Smooth muscle cell (in vitro differentiated cells): ENCODE measurements at regions not wholly inside any gene's neighbourhood (a gene's known extent, or its start where the extent isn't known, plus 50 kb on each side); places are given as distances from the start of the nearest gene placed in this dataset.

Source experiments
- DNase-seq: peaks from one replicate; lab custom pipeline; 2025; ENCODE audit not compliant: unreplicated experiment; lab: John Stamatoyannopoulos, UW
- H2AFZ ChIP-seq: fragments of 200-600 bp; sonication (generic); 2 replicates; pipeline ENCODE4 v1.6.0; 2016; ENCODE audit warnings: antibody characterized with exemption, low read depth, mild to moderate bottlenecking
- H3F3A ChIP-seq: fragments of 200-600 bp; sonication (generic); 2 replicates; pipeline ENCODE4 v1.6.0; 2017; ENCODE audit warnings: antibody characterized with exemption, low read depth
- H3K27ac ChIP-seq: fragments of 200-600 bp; sonication (generic); 2 replicates; pipeline ENCODE4 v1.5.1; 2016; ENCODE audit warnings: low read depth, mild to moderate bottlenecking
- H3K27me3 ChIP-seq: fragments of 200-600 bp; sonication (generic); 2 replicates; pipeline ENCODE4 v1.6.1; 2016; ENCODE audit warnings: low read depth, mild to moderate bottlenecking
- H3K36me3 ChIP-seq: fragments of 200-600 bp; sonication (generic); 2 replicates; pipeline ENCODE4 v1.5.1; 2016; ENCODE audit warnings: low read depth
- H3K4me1 ChIP-seq: fragments of 200-600 bp; sonication (generic); 2 replicates; pipeline ENCODE4 v1.5.1; 2016; ENCODE audit warnings: low read depth
- H3K4me2 ChIP-seq: fragments of 200-600 bp; sonication (generic); 2 replicates; pipeline ENCODE4 v1.6.0; 2016; ENCODE audit warnings: mild to moderate bottlenecking
- H3K4me3 ChIP-seq: fragments of 200-600 bp; sonication (generic); 2 replicates; pipeline ENCODE4 v1.5.1; 2016; ENCODE audit warnings: mild to moderate bottlenecking
- H3K79me2 ChIP-seq: fragments of 200-600 bp; sonication (generic); 2 replicates; pipeline ENCODE4 v1.6.0; 2016; ENCODE audit warnings: low read depth, mild to moderate bottlenecking
- H3K9ac ChIP-seq: fragments of 200-600 bp; sonication (generic); 2 replicates; pipeline ENCODE4 v1.6.0; 2016; ENCODE audit warnings: low read depth
- H3K9me3 ChIP-seq: fragments of 200-600 bp; sonication (generic); replicated peaks from 2 replicates; pipeline ENCODE4 v1.5.1; 2016; ENCODE audit warnings: low read depth
- H4K20me1 ChIP-seq: fragments of 200-600 bp; sonication (generic); 2 replicates; pipeline ENCODE4 v1.6.0; 2016; ENCODE audit warnings: low read depth
- WGBS: methylation state at CpG from one replicate; pipeline ENCODE4 v1.1.7; 2016; ENCODE audit warnings: low lambda C conversion rate; 5-methylcytosine and 5-hydroxymethylcytosine counted together
- TF ChIP-seq, protein P1 (sequence below): fragments of 200-600 bp; sonication (generic); IDR thresholded peaks from 2 replicates; pipeline ENCODE4 v1.5.1; 2017; ENCODE audit warnings: borderline replicate concordance, mild to moderate bottlenecking, antibody characterized with exemption; ENCODE audit not compliant: insufficient read depth, poor library complexity, severe bottlenecking

DNA sequence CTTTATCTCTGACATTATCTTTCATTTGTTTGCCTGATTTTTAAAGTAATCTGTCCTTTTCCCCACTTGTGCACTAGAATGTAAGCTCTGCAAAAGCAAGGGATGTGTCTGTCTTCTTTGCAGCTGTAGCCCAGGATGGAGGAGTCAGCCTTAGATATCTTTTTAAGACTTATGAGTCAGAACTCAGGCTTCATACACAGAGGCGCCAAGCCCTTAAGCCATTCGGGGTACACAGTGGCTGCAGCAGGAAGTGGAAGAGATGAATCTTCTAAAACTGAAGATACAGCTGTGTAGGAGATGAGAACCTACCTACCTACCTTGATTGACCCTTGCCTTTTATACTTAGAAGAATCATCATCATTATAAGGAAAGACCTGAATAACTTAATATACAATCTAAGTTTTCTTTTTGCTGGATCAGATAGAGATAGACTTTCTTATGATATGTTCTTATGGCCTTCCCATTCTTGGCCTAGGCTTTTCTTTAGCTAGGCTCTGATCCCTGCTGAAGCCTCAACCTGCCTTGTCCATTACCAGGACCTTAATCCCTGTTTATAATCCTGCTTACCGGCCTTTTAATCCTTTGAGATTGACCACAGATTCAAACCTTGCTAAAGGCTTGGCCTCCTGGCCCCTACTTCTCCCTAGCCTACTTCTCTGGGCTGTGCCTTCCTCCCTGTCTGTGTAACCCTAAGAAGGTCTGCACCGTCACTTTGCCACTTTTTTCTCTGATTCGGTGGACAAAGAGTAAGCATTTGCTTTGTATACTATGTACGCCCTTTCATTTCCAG is 304.5 kb downstream of the PRL start:
- DNase-seq, result no peak
- Histone ChIP-seq H3F3A (peaks cover 18% of the 10 kb centered on the region), H3K4me1 (peaks cover 10% of the 10 kb centered on the region), H3K4me3 (no peak overlapping the region), H3K4me2 (peak overlapping the region; percentile 14), H3K79me2 (no peaks in the 10 kb centered on the region), H4K20me1 (no peaks in the 10 kb centered on the region), H3K9me3 (no peaks in the 10 kb centered on the region), H3K36me3 (no peaks in the 10 kb centered on the region), H3K27me3 (no peaks in the 10 kb centered on the region), H3K9ac (no peak overlapping the region), H3K27ac (peak overlapping the region; percentile 65), H2AFZ (no peak overlapping the region)
- 46% methylated on average over 6 of the region's 6 CpGs for WGBS
- TF ChIP-seq, protein P1, sequence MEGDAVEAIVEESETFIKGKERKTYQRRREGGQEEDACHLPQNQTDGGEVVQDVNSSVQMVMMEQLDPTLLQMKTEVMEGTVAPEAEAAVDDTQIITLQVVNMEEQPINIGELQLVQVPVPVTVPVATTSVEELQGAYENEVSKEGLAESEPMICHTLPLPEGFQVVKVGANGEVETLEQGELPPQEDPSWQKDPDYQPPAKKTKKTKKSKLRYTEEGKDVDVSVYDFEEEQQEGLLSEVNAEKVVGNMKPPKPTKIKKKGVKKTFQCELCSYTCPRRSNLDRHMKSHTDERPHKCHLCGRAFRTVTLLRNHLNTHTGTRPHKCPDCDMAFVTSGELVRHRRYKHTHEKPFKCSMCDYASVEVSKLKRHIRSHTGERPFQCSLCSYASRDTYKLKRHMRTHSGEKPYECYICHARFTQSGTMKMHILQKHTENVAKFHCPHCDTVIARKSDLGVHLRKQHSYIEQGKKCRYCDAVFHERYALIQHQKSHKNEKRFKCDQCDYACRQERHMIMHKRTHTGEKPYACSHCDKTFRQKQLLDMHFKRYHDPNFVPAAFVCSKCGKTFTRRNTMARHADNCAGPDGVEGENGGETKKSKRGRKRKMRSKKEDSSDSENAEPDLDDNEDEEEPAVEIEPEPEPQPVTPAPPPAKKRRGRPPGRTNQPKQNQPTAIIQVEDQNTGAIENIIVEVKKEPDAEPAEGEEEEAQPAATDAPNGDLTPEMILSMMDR, result no peak

DNA sequence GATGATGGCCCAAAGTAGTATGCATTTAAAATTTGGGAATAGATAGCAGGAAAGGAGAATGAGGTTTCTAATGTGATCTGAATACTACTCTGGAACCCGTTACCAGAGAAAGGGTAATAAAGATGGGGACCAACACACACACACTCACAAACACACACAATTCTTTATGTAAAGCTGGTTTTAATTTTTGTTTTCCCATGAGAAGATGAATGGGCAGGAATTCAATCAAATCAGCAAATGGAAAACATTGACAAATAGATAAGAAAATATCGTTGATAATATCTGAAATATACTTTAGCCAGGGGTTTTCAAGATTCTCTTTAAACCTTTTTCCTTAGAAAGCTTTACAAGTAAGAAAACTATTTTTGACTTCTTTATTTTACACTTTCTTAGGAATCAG is 303.0 kb downstream of the PRL start:
- WGBS, result 81% methylated on average over 2 of the region's 2 CpGs

DNA sequence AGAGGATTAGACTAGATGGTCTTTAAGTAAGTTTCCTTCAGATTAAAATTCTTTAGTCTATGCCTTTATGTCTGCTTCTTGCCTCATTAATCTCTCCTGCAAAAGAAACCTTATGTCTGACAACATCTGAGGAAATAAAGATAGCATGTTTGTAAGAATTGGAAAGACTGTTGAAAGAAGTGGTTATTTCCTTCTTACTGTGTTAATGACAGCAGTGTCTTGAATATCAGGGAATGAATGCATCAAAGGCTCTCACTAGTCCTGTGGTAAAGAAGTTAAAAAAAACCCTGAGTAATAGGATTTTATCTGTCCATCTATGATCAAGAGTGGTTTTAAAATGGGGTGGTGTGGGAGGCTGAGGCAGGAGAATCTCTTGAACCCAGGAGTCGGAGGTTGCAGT is 302.0 kb downstream of the PRL start:
- Histone ChIP-seq H3K4me2 (peak overlapping the region; percentile 11), H3K9me3 (no peaks in the 10 kb centered on the region), H3K79me2 (no peaks in the 10 kb centered on the region), H3K27ac (peak overlapping the region; percentile 50), H3F3A (peaks cover 16% of the 10 kb centered on the region), H4K20me1 (no peaks in the 10 kb centered on the region), H3K27me3 (no peaks in the 10 kb centered on the region), H2AFZ (no peak overlapping the region), H3K4me3 (no peak overlapping the region), H3K9ac (no peak overlapping the region), H3K36me3 (no peaks in the 10 kb centered on the region), H3K4me1 (peaks cover 22% of the 10 kb centered on the region)
- DNase-seq, result no peak
- 27% methylated on average over 1 of the region's 1 CpG for WGBS
- TF ChIP-seq, protein P1, result no peak

More for the DNA sequence above, 303.0 kb downstream of the PRL start:
- Histone ChIP-seq H3K9ac (no peak overlapping the region), H2AFZ (no peak overlapping the region), H3K27me3 (no peaks in the 10 kb centered on the region), H3F3A (peaks cover 15% of the 10 kb centered on the region), H3K4me1 (peaks cover 22% of the 10 kb centered on the region), H3K9me3 (no peaks in the 10 kb centered on the region), H3K36me3 (no peaks in the 10 kb centered on the region), H4K20me1 (no peaks in the 10 kb centered on the region), H3K4me2 (no peak overlapping the region), H3K27ac (no peak overlapping the region), H3K4me3 (no peak overlapping the region), H3K79me2 (no peaks in the 10 kb centered on the region)
- no peak for DNase-seq
- TF ChIP-seq, protein P1, result no peak

DNA sequence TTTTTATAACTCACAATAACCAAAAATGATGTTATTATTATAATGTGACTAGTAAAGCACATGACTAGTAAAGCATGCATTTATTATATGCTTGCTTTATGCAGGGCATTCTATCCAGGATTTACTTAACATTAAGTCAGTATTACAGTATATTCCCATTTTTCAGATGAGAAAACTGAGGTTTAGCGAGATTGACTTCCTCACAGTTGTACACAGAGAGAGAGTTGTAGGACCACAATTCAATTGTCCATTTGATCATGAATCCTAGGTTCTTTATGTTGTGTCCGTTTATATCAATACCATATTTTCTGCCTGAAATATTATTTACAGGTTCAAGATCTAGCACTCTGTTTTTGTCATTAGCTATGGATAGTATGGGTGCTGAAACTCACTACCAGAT is 301.5 kb downstream of the PRL start:
- H3K27me3 ChIP-seq, result no peaks in the 10 kb centered on the region
- TF ChIP-seq, protein P1, result no peak
- H3F3A ChIP-seq, result peaks cover 21% of the 10 kb centered on the region
- H3K9me3 ChIP-seq, result no peaks in the 10 kb centered on the region
- no peak overlapping the region for H3K4me3 ChIP-seq
- H3K27ac ChIP-seq, result peak overlapping the region; percentile 97
- no peaks in the 10 kb centered on the region for H3K36me3 ChIP-seq
- DNase-seq, result no peak
- no peak overlapping the region for H3K9ac ChIP-seq
- H3K79me2 ChIP-seq, result no peaks in the 10 kb centered on the region
- peaks cover 22% of the 10 kb centered on the region for H3K4me1 ChIP-seq
- WGBS, result 95% methylated on average over 2 of the region's 2 CpGs
- H2AFZ ChIP-seq, result no peak overlapping the region
- H3K4me2 ChIP-seq, result no peak overlapping the region
- no peaks in the 10 kb centered on the region for H4K20me1 ChIP-seq
